ENCODE measurements at regions not wholly inside any gene's neighbourhood (a gene's known extent, or its start where the extent isn't known, plus 50 kb on each side); places are given as distances from the start of the nearest gene placed in this dataset.

DNA sequence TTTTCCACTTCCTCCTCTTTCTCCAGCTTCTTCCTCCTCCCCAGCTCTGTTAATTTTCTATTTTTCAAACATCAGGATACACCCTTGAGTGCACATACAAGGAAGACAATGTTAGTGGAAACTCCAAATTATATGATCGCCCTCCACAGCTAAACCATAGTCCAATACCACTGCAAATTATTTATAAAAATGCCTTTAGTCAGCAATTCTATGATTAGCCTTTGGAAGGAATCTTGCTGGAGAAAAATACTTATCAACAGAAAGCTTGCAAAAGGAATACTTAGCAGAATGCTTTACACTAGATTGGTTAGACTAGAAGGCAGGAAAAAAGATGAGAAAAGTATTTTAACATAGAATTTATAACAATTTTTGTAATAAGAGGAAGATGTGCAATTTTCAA, 178.9 kb downstream of the FAM124B start:
- Histone ChIP-seq H2AK5ac (ENCODE audit: low read length) (no peak overlapping the region), H3K27ac (ENCODE audit: low read depth, low read length) (peak overlapping the region; percentile 27)
- no peak for DNase-seq

GRCh38 chr2:224222291-224222690, 179.6 kb downstream of the FAM124B start:
- peak overlapping the region; percentile 91 for H3K4ac ChIP-seq (ENCODE audit: low read depth, low read length)

More for the DNA sequence above, 178.9 kb downstream of the FAM124B start:
- no peak overlapping the region for H3K4me3 ChIP-seq (ENCODE audit: low read length)
- no peak overlapping the region for H3K9ac ChIP-seq (ENCODE audit: low read length)
- no peak overlapping the region for H4K5ac ChIP-seq (ENCODE audit: low read length)
- H3K36me3 ChIP-seq (ENCODE audit: control insufficient read depth, insufficient read depth, low read length): no peaks in the 10 kb centered on the region
- no peak overlapping the region for H3K56ac ChIP-seq (ENCODE audit: low read length)
- H3K79me2 ChIP-seq (ENCODE audit: control insufficient read depth, insufficient read depth, low read length): no peaks in the 10 kb centered on the region
- H4K8ac ChIP-seq (ENCODE audit: low read depth, low read length): peak overlapping the region; percentile 17
- no peak overlapping the region for H3K4me2 ChIP-seq (ENCODE audit: low read length)
- peak overlapping the region; percentile 91 for H3K4ac ChIP-seq (ENCODE audit: low read depth, low read length)
- H3K23ac ChIP-seq (ENCODE audit: low read length): no peak overlapping the region
- WGBS (ENCODE audit: extremely low coverage, insufficient coverage, low lambda C conversion rate): no CpG with 5 or more reads among the region's 1 CpG
- peak overlapping the region; percentile 97 for H2BK120ac ChIP-seq (ENCODE audit: low read depth, low read length)
- no peaks in the 10 kb centered on the region for H3K79me1 ChIP-seq (ENCODE audit: low read length)
- H2BK15ac ChIP-seq (replicated peaks; ENCODE audit: low read depth): peak overlapping the region; percentile 85
- peaks cover 5% of the 10 kb centered on the region for H3K4me1 ChIP-seq (ENCODE audit: control insufficient read depth, low read depth, low read length)
- peak overlapping the region; percentile 98 for H3K18ac ChIP-seq (ENCODE audit: low read length)
- no peak overlapping the region for H2BK5ac ChIP-seq (ENCODE audit: low read length)
- no peaks in the 10 kb centered on the region for H3K27me3 ChIP-seq (ENCODE audit: insufficient read depth, low read length, poor library complexity)

GRCh38 chr2:224221455-224221913, 180.4 kb downstream of the FAM124B start:
- Histone ChIP-seq H3K23ac (ENCODE audit: low read length) (no peak overlapping the region), H3K9ac (ENCODE audit: low read length) (peak overlapping the region; percentile 21), H3K79me2 (ENCODE audit: control insufficient read depth, insufficient read depth, low read length) (no peaks in the 10 kb centered on the region), H2BK15ac (replicated peaks; ENCODE audit: low read depth) (no peak overlapping the region), H4K5ac (ENCODE audit: low read length) (no peak overlapping the region), H3K56ac (ENCODE audit: low read length) (peak overlapping the region; percentile 84), H3K4me1 (ENCODE audit: control insufficient read depth, low read depth, low read length) (peaks cover 5% of the 10 kb centered on the region), H3K18ac (ENCODE audit: low read length) (peak overlapping the region; percentile 99), H2AK5ac (ENCODE audit: low read length) (peak overlapping the region; percentile 93), H4K8ac (ENCODE audit: low read depth, low read length) (no peak overlapping the region), H3K27me3 (ENCODE audit: insufficient read depth, low read length, poor library complexity) (no peaks in the 10 kb centered on the region), H3K4me2 (ENCODE audit: low read length) (no peak overlapping the region), H3K79me1 (ENCODE audit: low read length) (no peaks in the 10 kb centered on the region), H3K4ac (ENCODE audit: low read depth, low read length) (peak overlapping the region; percentile 60), H3K4me3 (ENCODE audit: low read length) (no peak overlapping the region), H2BK5ac (ENCODE audit: low read length) (peak overlapping the region; percentile 42), H2BK120ac (ENCODE audit: low read depth, low read length) (peak overlapping the region; percentile 99), H3K27ac (ENCODE audit: low read depth, low read length) (peak overlapping the region; percentile 96), H3K36me3 (ENCODE audit: control insufficient read depth, insufficient read depth, low read length) (no peaks in the 10 kb centered on the region)
- WGBS (ENCODE audit: extremely low coverage, insufficient coverage, low lambda C conversion rate): no CpG with 5 or more reads among the region's 5 CpGs
- DNase-seq: peak; percentile 97

More at GRCh38 chr2:224222291-224222690, 179.6 kb downstream of the FAM124B start:
- Histone ChIP-seq H2BK5ac (ENCODE audit: low read length) (peak overlapping the region; percentile 37), H3K4me2 (ENCODE audit: low read length) (no peak overlapping the region), H3K36me3 (ENCODE audit: control insufficient read depth, insufficient read depth, low read length) (no peaks in the 10 kb centered on the region), H4K8ac (ENCODE audit: low read depth, low read length) (peak overlapping the region; percentile 17), H3K9ac (ENCODE audit: low read length) (peak overlapping the region; percentile 4), H3K79me2 (ENCODE audit: control insufficient read depth, insufficient read depth, low read length) (no peaks in the 10 kb centered on the region), H3K56ac (ENCODE audit: low read length) (peak overlapping the region; percentile 40), H2AK5ac (ENCODE audit: low read length) (no peak overlapping the region), H3K4me1 (ENCODE audit: control insufficient read depth, low read depth, low read length) (peaks cover 5% of the 10 kb centered on the region), H3K4me3 (ENCODE audit: low read length) (no peak overlapping the region), H3K18ac (ENCODE audit: low read length) (peak overlapping the region; percentile 98), H4K5ac (ENCODE audit: low read length) (no peak overlapping the region), H3K23ac (ENCODE audit: low read length) (no peak overlapping the region), H3K79me1 (ENCODE audit: low read length) (no peaks in the 10 kb centered on the region), H2BK120ac (ENCODE audit: low read depth, low read length) (peak overlapping the region; percentile 97), H2BK15ac (replicated peaks; ENCODE audit: low read depth) (peak overlapping the region; percentile 85), H3K27ac (ENCODE audit: low read depth, low read length) (peak overlapping the region; percentile 27), H3K27me3 (ENCODE audit: insufficient read depth, low read length, poor library complexity) (no peaks in the 10 kb centered on the region)
- peak; percentile 61 for DNase-seq
- no CpG with 5 or more reads among the region's 4 CpGs for WGBS (ENCODE audit: extremely low coverage, insufficient coverage, low lambda C conversion rate)

DNA sequence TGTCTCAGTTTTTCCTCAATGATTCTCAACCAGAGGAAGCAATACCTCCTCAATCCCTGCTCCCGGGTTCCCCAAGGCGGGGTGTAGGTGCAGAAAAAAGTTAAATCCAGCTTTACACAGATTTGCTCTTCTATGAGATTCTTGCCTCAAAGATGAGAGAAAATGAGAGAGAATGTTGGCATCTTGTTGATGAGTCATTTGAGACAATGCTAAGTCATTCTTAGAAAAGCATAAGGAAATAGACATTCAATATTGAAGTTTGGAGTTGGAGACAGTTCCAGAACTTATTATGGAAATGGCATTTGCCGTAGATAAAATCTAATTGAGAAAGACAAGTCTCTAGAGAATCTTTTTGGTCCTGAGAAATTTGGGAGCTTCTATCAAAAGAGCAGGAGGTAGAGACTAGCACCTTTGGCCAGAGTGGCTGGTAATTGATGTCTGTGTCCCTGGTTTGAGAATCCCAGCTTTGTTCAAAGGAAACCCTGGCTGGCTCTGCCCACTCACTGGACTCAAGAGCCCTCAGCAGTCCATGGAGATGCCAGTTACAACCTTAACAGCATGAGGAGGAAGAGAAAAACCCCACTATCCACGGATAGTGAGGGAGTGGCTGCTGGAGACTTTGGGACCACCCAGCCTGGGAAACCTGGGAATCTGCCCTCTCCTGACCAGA, 181.2 kb downstream of the FAM124B start:
- Histone ChIP-seq H3K4me2 (ENCODE audit: low read length) (no peak overlapping the region), H3K79me2 (ENCODE audit: control insufficient read depth, insufficient read depth, low read length) (no peaks in the 10 kb centered on the region), H3K9ac (ENCODE audit: low read length) (peak overlapping the region; percentile 21), H3K4me3 (ENCODE audit: low read length) (no peak overlapping the region), H4K8ac (ENCODE audit: low read depth, low read length) (peak overlapping the region; percentile 91), H3K18ac (ENCODE audit: low read length) (peak overlapping the region; percentile 99), H3K27ac (ENCODE audit: low read depth, low read length) (peak overlapping the region; percentile 96), H4K5ac (ENCODE audit: low read length) (no peak overlapping the region), H2BK120ac (ENCODE audit: low read depth, low read length) (peak overlapping the region; percentile 99), H2BK15ac (replicated peaks; ENCODE audit: low read depth) (peak overlapping the region; percentile 21), H3K36me3 (ENCODE audit: control insufficient read depth, insufficient read depth, low read length) (no peaks in the 10 kb centered on the region), H2BK5ac (ENCODE audit: low read length) (peak overlapping the region; percentile 67), H2AK5ac (ENCODE audit: low read length) (peak overlapping the region; percentile 93), H3K79me1 (ENCODE audit: low read length) (no peaks in the 10 kb centered on the region), H3K23ac (ENCODE audit: low read length) (no peak overlapping the region), H3K4ac (ENCODE audit: low read depth, low read length) (peak overlapping the region; percentile 71), H3K56ac (ENCODE audit: low read length) (peak overlapping the region; percentile 84), H3K27me3 (ENCODE audit: insufficient read depth, low read length, poor library complexity) (no peaks in the 10 kb centered on the region), H3K4me1 (ENCODE audit: control insufficient read depth, low read depth, low read length) (peaks cover 5% of the 10 kb centered on the region)
- no CpG with 5 or more reads among the region's 4 CpGs for WGBS (ENCODE audit: extremely low coverage, insufficient coverage, low lambda C conversion rate)
- peak; percentile 36 for DNase-seq

- peak overlapping the region; percentile 89 for H2BK120ac ChIP-seq (ENCODE audit: low read depth, low read length)
- no CpG with 5 or more reads among the region's 5 CpGs for WGBS (ENCODE audit: extremely low coverage, insufficient coverage, low lambda C conversion rate)
- H3K4me2 ChIP-seq (ENCODE audit: low read length): no peak overlapping the region
- no peak overlapping the region for H3K4me3 ChIP-seq (ENCODE audit: low read length)
- H3K4ac ChIP-seq (ENCODE audit: low read depth, low read length): peak overlapping the region; percentile 87
- H4K5ac ChIP-seq (ENCODE audit: low read length): no peak overlapping the region
- no peaks in the 10 kb centered on the region for H3K27me3 ChIP-seq (ENCODE audit: insufficient read depth, low read length, poor library complexity)
- H2AK5ac ChIP-seq (ENCODE audit: low read length): no peak overlapping the region
- no peak overlapping the region for H3K56ac ChIP-seq (ENCODE audit: low read length)
- peak overlapping the region; percentile 88 for H2BK15ac ChIP-seq (replicated peaks; ENCODE audit: low read depth)
- H3K36me3 ChIP-seq (ENCODE audit: control insufficient read depth, insufficient read depth, low read length): no peaks in the 10 kb centered on the region
- no peak overlapping the region for H4K8ac ChIP-seq (ENCODE audit: low read depth, low read length)
- no peak overlapping the region for H3K23ac ChIP-seq (ENCODE audit: low read length)
- H3K27ac ChIP-seq (ENCODE audit: low read depth, low read length): no peak overlapping the region
- peaks cover 11% of the 10 kb centered on the region for H3K4me1 ChIP-seq (ENCODE audit: control insufficient read depth, low read depth, low read length)
- no peak overlapping the region for H2BK5ac ChIP-seq (ENCODE audit: low read length)
- no peaks in the 10 kb centered on the region for H3K79me1 ChIP-seq (ENCODE audit: low read length)
- H3K79me2 ChIP-seq (ENCODE audit: control insufficient read depth, insufficient read depth, low read length): no peaks in the 10 kb centered on the region
- peak overlapping the region; percentile 90 for H3K18ac ChIP-seq (ENCODE audit: low read length)
- H3K9ac ChIP-seq (ENCODE audit: low read length): no peak overlapping the region
- no peak for DNase-seq
Observed at GRCh38 chr2:224219781-224220180, 180.7 kb upstream of the SERPINE2 start.
